Daoy (cell line): ENCODE measurements at regions not wholly inside any gene's neighbourhood (a gene's known extent, or its start where the extent isn't known, plus 50 kb on each side); places are given as distances from the start of the nearest gene placed in this dataset.
"Not testable (repeated sequence)": the region's sequence is repeated elsewhere in the genome, so short reads cannot be mapped to it uniquely, and the experiment has no call there.

Source experiments
- DNase-seq: peaks from one replicate; pipeline ENCODE4 v3.0.0-alpha.2; 2015; ENCODE audit warnings: low read depth

DNA sequence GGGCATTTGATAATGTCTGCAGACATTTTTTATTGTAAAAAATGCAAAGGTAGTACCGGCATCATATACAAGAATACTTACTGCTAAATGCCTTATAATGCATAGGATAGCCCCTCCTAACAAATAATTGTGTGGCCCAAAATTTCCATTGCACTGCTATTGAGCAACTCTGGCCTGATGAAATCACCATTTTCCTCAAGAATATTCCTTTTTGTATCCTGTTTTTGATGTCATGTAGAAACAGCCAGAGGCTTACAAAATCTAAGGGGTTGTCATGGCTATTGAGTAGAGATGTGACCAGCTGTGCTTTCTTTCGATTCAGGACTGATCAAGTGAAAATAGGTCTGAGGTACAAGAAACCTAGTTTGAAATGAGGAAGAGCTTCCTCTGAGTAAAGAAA is 854.3 kb downstream of the KCNA4 start:
- no peak for DNase-seq

DNA sequence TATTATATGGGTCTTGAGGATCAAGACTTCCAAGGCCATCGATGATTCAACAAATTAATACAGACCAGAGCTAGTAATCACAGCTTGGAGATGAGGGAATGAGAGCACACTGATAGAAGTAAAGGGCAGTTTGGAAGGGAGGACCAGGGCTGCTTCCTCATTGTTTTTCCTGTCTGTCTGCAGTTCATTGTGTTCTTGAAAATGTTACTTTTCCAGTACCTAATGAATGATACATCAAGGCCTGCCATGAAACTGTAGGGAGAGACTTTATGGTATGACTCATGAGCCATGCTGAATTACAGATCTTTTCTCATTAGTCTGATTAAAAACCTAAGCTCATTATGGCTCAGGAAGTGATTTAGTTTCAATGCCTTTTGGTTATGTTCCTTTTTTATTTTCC is 855.6 kb downstream of the KCNA4 start:
- DNase-seq = peak; percentile 35

DNA sequence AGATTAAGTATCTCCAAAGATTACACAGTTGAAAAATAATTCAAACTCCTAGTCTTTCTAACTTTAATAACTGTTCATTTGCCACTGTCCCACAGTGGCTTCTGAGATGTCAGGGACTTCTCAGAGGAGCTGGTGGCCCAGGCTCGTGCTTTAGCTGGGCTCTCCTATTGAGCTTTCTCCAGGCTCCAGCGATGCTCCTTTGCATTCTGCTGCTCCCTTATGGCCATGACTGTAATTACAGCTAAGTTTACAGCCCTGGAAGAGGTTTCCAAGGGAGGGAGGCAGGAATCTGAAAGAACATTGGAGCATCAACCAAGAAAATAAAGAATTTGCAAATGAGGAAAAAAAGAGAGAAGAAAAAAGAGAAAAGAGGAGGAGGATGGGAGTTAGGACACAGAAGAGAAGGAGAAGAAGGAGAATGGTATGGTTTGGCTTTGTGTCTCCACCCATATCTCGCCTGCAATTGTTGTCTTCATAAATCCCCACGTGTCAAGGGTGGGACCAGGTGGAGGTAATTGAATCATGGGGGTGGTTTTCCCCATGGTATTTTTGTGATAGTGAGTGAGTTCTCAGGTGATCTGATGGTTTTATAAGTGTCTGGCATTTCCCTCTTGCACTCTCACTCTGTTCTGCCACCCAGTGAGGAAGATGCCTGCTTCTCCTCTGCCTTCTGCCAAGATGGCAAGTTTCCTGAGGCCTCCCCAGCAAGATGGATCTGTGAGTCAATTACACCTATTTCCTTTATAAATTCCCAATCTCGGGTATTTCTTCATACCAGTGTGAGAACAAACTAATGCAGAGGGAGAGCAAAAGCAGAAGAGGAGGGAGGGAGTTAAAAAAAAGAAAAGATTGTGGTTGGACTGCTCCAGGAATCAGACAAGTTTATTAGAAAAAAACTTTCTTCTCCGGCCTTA is 857.0 kb downstream of the KCNA4 start:
- DNase-seq = peak; percentile 77

DNA sequence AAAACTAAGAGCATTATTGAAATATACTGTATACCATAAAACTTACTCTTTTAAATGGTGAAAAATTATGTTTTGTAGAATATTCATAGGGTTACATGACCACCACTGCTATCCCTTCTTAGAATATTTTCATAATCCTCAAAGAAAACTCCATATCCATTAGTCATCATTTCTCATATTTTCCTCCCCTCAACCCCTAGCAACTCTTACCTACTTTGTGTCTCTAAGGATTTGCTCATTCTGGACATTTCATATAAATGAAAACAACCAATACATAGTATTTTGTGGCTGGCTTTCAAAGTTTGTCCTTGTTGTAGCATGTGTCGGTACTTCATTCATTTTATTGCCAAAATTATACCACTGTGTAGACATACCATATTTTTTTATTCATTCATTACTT is 863.8 kb downstream of the KCNA4 start:
- no peak for DNase-seq

DNA sequence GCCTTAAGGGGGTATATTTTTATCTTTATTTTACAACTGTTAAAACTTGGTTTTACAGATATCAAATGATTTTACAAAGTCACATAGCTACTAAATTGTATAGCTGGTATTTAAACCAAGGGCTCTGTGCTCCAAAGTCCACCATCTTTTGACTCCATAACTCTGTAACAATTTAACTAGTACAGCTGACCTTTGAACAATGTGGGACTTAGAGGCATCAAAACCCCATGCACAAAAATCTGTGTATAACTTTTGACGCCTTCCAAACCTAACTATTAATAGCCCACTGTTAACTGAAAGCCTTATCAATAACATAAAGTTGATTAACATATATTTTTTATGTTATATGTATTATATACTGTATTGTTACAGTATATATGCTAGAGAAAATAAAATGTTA is 874.3 kb downstream of the KCNA4 start:
- DNase-seq = not testable (repeated sequence)

DNA sequence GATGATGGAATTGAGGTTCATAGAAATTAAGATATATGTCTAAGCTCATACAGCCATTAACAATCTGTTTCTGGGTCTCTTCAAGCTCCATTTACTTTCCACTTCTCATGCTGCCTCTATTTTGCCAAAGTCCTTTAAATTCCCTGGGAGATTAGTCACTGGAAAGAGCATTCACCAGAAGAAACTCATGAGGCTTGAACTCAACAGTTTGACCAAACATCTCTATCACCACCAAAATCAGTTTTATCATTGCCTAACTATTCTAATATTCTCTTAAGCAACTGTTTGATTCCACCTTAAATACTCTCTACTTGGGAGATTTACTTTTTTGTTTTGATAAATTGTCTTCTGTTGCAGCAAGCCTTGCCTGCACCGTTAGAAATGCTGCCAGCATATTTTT is 881.3 kb downstream of the KCNA4 start:
- DNase-seq = peak; percentile 15

DNA sequence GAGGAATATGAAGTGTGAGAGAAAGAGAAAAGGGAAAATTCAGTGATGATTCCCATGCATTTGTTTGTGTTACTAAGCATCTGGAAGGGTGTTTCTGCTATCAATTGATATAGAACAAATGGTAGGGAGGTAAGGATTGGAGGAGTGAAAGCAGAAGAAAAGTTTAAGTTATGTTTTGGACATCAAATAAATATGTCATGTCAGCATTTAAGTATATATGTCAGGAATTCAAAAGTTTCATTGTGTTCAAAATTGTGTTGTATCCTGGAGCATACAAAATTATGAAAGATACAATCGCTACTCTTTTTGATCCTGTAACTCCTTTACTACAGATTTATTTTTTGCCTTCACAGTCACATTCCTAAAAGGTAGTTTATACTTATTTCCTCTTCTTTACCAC is 885.8 kb downstream of the KCNA4 start:
- no peak for DNase-seq

DNA sequence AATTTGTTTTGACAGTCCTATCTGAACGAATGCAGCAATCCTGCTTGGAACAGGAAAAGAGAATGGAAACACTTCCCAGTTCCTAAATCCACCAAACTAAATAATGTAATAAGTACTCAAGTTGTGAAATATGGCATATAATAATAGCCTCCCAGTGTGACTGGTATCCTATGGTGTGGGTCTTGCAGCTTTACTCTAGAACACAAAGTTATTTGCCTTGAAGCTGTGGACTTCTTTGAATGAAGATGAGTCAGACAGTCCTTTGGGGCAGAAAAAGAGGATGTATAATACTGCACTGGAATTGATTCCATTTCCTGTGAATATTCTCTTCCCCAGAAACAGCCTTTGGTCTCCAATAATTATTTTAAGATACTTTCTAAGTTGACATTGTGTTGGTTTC is 887.0 kb downstream of the KCNA4 start:
- DNase-seq = no peak

DNA sequence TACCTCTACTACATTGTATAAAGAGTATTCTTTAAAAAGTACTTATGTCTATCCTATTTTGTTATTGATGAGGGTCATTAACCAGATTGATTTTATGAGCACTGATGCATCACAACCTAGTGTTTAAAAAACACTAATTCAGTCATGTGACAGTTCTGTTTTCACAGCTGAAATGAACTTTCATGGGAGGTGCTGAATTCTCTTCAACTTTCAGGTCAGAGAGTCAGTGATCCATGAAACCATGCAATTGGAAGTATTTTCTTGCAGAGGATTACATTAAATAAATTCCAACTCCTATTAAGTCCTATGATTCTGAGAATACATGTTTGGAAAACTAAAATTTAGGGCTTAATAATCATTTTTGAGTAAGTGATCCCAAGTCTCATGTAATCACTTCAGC is 889.4 kb downstream of the KCNA4 start:
- DNase-seq = no peak

DNA sequence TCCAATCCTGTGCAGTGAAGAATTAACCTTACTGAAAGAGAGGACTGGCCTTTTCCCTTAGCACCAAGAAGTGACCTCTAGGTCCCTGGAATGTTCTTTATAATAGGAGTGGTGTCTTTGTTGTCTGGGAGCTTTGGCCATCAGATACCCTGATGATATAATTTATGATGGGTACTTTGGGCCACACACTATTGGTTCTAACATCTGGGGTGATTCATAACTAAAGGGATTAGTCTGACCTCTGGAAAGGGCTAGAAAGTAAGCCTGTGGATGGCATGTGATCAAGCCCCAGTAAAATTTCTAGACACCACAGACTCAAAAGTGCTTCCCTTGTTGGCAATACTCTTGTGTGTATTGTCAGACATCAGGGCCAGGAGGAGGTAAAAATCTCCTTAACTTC is 891.2 kb downstream of the KCNA4 start:
- no peak for DNase-seq

DNA sequence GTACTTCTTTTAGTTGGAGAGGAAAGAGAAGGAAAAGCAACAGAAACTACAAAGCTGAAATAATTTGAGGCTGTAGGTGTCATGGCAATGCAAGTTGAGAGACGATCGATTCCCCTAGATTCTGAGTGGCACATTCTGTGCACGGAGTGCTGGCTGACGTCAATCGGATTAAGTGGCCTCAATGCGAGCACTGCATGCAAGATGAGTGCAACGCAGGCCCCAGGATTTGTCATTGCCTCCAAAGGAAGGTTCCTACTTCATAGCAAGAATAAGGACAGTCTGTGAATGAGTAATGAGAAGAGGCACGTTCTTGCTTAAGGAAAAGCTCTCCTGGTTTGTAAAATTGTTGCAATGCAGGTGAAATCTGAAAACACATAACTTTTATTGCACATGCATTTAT is 892.4 kb downstream of the KCNA4 start:
- no peak for DNase-seq

DNA sequence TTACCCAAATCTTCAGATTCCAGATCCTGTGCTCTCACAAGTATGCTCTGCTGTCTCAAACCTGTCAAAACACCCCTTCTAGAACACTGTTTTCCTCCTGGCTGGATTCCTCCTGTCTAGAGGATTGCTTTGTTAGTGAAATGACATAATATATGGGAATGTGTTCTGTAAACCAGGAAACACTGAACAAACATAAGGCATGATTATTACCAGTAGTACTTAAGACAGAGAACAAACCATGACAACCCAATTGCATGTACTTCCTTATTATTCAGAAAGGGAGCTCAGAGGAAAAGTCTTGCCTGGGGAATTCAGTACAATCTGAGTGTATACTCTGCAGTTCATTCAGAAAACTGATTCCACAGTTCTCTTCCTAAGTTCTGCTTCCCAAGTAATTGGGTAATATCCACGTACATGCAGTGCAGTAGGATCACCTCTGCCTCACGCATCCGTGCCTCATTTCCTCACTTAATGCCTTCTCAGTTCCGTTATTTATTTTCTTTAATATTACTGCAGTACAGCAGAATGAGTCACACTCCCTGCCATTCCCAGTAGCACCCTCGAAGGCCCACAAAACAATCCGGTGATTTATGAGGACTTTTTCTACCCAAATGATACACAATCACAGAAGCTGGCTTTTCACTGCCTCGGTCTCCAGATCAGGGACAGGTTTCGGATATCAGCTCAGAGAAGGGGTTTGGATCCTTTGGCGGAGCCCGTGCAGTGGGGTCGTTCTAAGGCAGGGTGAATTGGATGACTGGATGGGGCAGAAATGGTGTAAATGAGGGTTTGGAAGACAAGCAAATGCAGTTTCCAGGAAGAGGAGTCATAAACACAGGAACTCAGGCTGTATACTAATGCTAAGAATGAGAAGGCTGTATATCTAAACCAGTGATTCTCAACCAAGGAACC is 896.9 kb downstream of the KCNA4 start:
- DNase-seq = peak; percentile 90

DNA sequence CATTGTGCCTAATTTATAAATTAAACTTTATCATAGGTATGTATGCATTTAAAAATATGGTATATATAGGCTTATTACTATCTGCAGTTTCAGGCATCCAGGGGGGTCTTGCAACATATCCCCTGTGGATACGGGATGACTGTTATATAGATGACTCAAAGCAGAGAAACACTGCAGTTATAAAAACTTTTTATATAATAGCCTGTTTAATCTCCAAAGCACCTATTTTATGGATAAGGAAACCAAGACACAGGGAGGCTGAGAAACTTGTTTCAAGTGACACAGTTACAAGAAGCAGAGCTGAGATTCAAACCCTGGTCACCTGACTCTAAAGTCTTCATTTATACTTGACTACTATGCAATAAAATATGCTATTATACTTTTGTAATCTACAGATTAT is 897.7 kb downstream of the KCNA4 start:
- peak; percentile 34 for DNase-seq

DNA sequence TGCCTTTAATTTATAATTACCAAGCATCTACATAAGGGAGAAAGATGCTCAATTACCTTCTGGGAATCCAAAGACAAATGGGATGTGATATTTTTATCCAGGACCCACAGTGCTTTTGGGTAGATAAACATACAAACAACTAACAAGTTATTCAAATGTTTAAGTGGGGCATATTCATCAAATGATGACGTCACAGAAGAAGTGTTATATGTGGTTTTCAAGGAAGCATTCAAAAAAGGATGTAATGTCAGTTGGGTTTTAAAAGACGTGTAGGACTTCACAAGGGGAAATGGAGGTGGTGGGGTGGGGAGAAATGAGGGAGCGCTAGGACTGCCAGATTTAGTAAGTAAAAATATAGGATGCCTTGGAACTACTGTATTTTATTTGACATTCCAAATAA is 915.9 kb downstream of the KCNA4 start:
- no peak for DNase-seq

DNA sequence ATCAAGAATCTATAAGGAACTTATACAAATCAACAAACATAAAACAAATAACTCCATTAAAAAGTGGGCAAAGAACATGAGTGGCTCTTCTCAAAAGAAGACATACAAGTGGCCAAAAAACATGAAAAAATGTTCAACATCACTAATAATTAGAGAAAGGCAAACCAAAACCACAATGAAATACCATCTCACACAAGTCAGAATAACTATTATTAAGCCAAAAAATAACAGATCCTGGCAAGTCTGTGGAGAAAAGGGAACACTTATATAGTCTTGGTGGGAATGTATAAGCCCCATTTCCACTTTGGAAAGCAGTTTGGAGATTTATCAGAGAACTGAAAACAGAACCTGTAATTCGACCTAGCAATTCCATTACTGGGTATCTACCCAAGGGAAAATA is 921.0 kb downstream of the KCNA4 start:
- DNase-seq = no peak

DNA sequence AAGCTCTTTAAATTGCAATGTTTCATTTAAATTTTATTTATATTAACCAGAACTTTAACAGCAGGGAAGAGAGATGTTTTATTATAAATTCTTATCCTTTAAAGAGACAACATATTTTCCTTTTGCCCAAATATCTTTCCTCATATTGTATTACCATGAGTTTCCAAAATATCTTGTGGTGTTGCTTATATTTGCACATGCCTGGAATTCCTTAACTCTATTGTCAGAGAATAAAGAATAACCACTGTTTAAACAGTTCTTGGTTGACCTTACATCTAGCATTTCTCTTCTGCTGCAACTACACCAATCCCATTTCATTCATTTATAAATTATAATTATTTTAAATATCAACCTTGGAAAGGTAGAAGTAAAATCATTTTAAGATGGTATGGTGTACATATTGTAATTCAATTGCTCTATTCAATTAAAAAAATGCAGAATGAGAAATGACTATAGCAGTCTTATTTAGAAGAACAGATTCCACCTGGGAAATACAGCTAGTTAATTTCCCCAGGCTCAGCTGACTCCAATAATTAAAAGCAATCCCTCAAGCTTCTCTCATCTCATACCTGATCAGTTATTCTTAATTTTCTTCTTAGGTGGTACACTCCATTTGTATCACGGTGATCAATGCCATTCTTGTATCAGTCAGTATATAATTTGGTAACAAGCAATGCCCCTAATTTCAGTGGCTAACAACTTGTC is 923.3 kb downstream of the KCNA4 start:
- DNase-seq = peak; percentile 12

DNA sequence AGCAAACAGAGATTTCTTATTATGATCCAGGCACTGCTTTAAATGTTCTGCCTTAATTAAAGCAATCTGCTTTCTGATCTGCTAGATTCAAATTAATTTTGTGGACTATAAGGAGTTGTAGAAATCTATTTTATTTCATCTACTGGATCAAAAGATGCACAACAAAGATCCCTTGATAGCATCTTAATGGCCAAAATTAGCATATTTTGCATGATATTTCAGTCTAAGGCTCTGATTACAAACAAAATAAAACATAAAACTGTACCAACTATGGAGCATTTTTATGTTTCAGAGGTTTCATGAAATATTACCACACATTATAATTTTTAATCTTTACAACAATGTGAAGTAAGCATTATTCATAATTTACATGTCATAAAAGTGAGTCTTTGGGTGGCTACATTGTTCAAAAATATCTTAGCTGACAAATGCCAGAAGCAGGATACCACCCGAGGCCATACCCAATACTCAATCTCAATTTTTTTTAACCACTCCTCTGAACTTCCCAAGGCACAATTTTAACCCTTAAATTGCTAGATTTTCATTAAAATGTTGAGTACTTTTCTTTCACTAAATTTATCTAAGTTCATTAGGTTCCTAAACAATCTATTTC is 929.5 kb downstream of the KCNA4 start:
- no peak for DNase-seq

DNA sequence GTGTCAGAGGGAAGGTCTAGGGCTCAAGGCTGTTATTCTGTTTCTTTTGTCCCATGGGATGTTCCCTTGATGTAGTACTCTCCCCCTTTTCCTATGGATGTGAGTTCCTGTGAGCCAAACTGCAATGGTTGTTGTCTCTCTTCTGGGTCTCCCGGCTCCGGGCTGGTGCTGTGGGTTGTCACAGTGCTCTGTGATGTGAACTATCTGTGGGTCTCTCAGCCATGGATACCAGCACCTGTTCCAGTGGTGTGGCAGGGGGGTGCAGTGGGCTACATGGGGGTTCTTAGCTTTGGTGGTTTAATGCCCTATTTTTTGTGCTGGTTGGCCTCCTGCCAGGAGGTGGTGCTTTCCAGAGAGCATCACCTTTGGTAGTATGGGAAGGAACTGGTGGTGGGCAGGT is 941.1 kb downstream of the KCNA4 start:
- no peak for DNase-seq

DNA sequence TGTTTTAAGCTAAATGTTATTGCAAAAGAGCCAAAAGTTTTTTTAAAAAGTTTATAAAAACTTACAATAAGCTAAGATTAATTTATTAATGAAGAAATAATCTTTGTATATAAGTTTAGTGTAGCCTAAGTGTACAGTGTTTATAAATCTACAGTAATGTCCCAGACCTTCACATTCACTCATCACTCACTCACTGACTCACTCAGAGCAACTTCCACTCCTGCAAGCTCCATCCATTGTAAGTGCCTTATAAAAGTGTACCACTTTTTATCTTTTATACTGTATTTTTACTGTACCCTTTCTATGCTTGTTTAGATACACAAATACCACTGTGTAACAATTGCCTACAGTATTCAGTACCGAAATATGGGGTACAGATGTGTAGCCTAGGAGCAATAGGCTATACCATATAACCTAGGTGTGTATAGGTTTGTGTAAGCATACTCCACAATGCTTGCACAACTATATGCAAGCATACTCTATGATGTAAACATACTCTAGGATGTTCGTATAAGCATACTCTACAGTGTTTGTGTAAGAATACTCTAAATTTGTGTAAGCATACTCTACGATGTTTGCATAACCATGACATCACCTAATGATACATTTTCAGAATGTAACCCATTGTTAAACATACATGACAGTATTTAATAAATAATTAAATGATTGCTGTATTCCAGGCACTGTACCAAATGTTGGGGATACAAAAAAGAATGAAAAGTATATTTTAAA is 953.0 kb downstream of the KCNA4 start:
- DNase-seq = no peak

DNA sequence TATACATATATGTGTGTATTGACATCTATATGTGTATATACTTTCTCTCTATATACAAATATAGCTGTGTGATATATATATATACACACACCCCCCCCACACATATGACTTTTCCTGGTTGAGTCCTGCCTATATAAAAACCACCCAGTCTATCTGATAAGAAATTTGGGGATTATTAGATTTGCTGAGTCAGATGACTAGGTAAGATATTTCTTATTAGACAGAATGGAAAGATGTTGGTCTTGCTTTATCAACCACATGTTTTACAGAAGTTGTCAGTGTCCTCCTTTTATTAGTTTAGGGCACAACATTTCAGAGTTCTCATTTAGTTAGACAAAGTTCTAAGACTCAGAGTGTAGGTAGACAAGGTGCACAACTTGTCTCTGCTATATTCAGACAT is 953.3 kb downstream of the METTL15 start:
- no peak for DNase-seq

DNA sequence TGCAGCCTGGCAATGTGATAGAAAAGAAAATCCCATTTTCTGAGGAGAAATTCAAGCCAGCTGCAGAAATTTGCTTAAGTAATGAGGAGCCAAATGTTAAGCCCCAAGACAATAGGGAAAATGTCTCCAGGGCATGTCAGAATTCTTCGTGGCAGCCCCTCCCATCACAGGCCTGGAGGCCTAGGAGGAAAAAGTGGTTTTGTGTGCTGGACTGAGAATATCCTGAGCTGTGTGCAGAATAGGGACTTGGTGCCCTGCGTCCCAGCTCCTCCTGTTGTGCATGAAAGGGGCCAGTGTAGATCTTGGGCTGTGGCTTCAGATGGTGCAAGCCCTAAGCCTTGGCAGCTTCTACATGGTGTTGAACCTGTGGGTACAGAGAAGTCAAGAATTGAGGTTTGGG is 948.3 kb downstream of the METTL15 start:
- not testable (repeated sequence) for DNase-seq
